Liver (tissue), 3 donors: ENCODE measurements at regions not wholly inside any gene's neighbourhood (a gene's known extent, or its start where the extent isn't known, plus 50 kb on each side); places are given as distances from the start of the nearest gene placed in this dataset.

Source experiments
- ATF3 ChIP-seq: IDR thresholded peaks from 2 replicates; pipeline ENCODE4 v1.6.1; 2016; ENCODE audit warnings: antibody characterized with exemption
- CTCF ChIP-seq: fragments of 150-350 bp; IDR thresholded peaks from 2 replicates; pipeline ENCODE4 v1.5.1; 2017; ENCODE audit warnings: improper control_type of control experiment, low read depth, low read length; ENCODE audit not compliant: missing input control
- FOXA1 ChIP-seq: IDR thresholded peaks from 2 replicates; pipeline ENCODE4 v1.6.1; 2016; ENCODE audit warnings: antibody characterized with exemption
- GABPA ChIP-seq, 2 donors: IDR thresholded peaks in 1 of 2; conservative IDR thresholded peaks in 1 of 2; 2 replicates each; pipeline ENCODE4 v1.6.1; 2016; ENCODE audit warnings: antibody characterized with exemption in 2 of 2, mild to moderate bottlenecking in 1 of 2, moderate library complexity in 1 of 2
- HNF4G ChIP-seq: IDR thresholded peaks from 2 replicates; pipeline ENCODE4 v1.6.1; 2016; ENCODE audit warnings: antibody characterized with exemption
- JUND ChIP-seq, 2 donors: IDR thresholded peaks; 2 replicates each; pipeline ENCODE4 v1.6.1; 2016; ENCODE audit warnings: antibody characterized with exemption in 2 of 2
- MAX ChIP-seq: IDR thresholded peaks from 2 replicates; pipeline ENCODE4 v1.6.1; 2016; ENCODE audit warnings: antibody characterized with exemption
- RAD21 ChIP-seq, 2 donors: IDR thresholded peaks; 2 replicates each; pipeline ENCODE4 v1.6.1; 2016; ENCODE audit warnings: antibody characterized with exemption in 2 of 2, mild to moderate bottlenecking in 2 of 2
- REST ChIP-seq: IDR thresholded peaks from 2 replicates; pipeline ENCODE4 v1.6.1; 2016; ENCODE audit warnings: antibody characterized with exemption, mild to moderate bottlenecking
- RXRA ChIP-seq, 2 donors: IDR thresholded peaks; 2 replicates each; pipeline ENCODE4 v1.6.1; 2017 to 2018; ENCODE audit warnings: antibody characterized with exemption in 2 of 2, mild to moderate bottlenecking in 1 of 2
- SP1 ChIP-seq: IDR thresholded peaks from 2 replicates; pipeline ENCODE4 v1.6.1; 2018; ENCODE audit warnings: antibody characterized with exemption, mild to moderate bottlenecking
- TAF1 ChIP-seq: conservative IDR thresholded peaks from 2 replicates; pipeline ENCODE4 v1.6.1; 2016; ENCODE audit warnings: antibody characterized with exemption, mild to moderate bottlenecking
- YY1 ChIP-seq: IDR thresholded peaks from 2 replicates; pipeline ENCODE4 v1.6.1; 2016; ENCODE audit warnings: antibody characterized with exemption, mild to moderate bottlenecking
- ZBTB33 ChIP-seq: IDR thresholded peaks from 2 replicates; pipeline ENCODE4 v1.6.1; 2016; ENCODE audit warnings: antibody characterized with exemption
- donor health status: healthy.
- donor health status: healthy.

- no peak for TF ChIP-seq CTCF
- TF ChIP-seq MAX, result no peak
- no peak for TF ChIP-seq ATF3
- no peak for TF ChIP-seq YY1
- TF ChIP-seq TAF1, result no peak
- no peak for TF ChIP-seq JUND (IDR thresholded peaks at IDR 0.05)
- no peak for TF ChIP-seq REST
- no peak for TF ChIP-seq GABPA (IDR thresholded peaks at IDR 0.05 in 1 of 2, conservative IDR thresholded peaks at IDR 0.05 in 1 of 2)
- no peak for TF ChIP-seq SP1
- TF ChIP-seq FOXA1, result no peak
- TF ChIP-seq RXRA (IDR thresholded peaks at IDR 0.05), result no peak
- no peak for TF ChIP-seq HNF4G
- no peak for TF ChIP-seq RAD21 (IDR thresholded peaks at IDR 0.05)
- no peak for TF ChIP-seq ZBTB33
Observed at GRCh38 chr22:47310601-47311000, 548.2 kb downstream of the TBC1D22A start.
